Stimulated activated effector memory CD8-positive, alpha-beta T cell treated with anti-CD3 and anti-CD28 coated beads, Interleukin-12 subunit alpha, Interleukin-12 subunit beta, amount 100 ng/mL, for 72 hours (primary cell): ENCODE measurements at regions not wholly inside any gene's neighbourhood (a gene's known extent, or its start where the extent isn't known, plus 50 kb on each side); places are given as distances from the start of the nearest gene placed in this dataset.

Experiments used
- ATAC-seq: fragments of 150-1000 bp; cut with Tn5 transposase; 2 replicates; pipeline ENCODE4 v1.10.0; 2021
- DNase-seq, 2 donors: peaks; one replicate each; pipeline ENCODE4 v3.0.0; 2021 to 2022; ENCODE audit warnings: low spot score in 2 of 2
- H3K27ac Mint-ChIP-seq: one replicate; pipeline ENCODE4 v1.8.0; 2022; ENCODE audit warnings: mild to moderate bottlenecking, mixed read lengths
- H3K36me3 Mint-ChIP-seq: one replicate; pipeline ENCODE4 v1.8.0; 2022; ENCODE audit warnings: mild to moderate bottlenecking, mixed read lengths
- H3K4me1 Mint-ChIP-seq: one replicate; pipeline ENCODE4 v1.8.0; 2022; ENCODE audit warnings: mixed read lengths
- H3K4me3 Mint-ChIP-seq: one replicate; pipeline ENCODE4 v1.8.0; 2022; ENCODE audit warnings: mild to moderate bottlenecking, mixed read lengths
- H3K9me3 Mint-ChIP-seq: one replicate; pipeline ENCODE4 v1.8.0; 2022; ENCODE audit warnings: mixed read lengths

GRCh38 chr1:37399205-37399604 lies 75.2 kb upstream of the ZC3H12A start:
- ATAC-seq (no peak), DNase-seq (no peak)
- H3K4me1 Mint-ChIP-seq: no peaks in the 10 kb centered on the region
- no peaks in the 10 kb centered on the region for H3K9me3 Mint-ChIP-seq
- no peaks in the 10 kb centered on the region for H3K36me3 Mint-ChIP-seq
- no peak overlapping the region for H3K27ac Mint-ChIP-seq
- no peak overlapping the region for H3K4me3 Mint-ChIP-seq

DNA sequence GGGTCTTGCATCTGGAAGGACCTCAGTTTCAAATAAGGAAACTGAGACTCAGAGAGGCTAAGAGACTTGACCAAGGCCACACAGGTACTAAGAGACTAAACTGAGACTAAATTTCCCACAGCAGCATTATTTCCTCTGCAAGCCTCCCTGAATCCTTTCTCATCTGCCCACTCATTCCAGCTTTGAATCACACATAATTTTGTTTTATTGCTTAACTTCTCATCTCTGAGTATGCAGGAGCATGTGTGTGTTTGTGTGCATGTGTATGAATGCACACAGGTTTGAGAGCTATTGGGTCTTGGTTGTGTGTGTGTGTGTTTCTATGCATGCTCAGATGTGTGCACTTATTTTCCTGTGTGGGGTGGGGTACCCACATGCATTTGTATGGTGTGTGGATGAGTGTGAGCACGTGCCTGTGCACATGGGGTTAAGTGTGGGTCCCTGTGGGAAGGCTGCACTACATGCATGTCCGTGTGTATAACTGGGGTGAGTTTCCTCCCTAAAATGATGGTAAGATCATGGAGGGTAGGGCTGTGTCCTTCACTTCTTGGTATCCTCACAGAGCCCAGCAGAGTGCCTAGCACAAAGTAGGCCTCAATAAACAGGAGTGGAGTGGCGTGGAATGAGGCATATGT lies 74.4 kb upstream of the ZC3H12A start:
- Mint-ChIP-seq H3K27ac (no peak overlapping the region), H3K9me3 (no peaks in the 10 kb centered on the region), H3K36me3 (no peaks in the 10 kb centered on the region), H3K4me1 (no peaks in the 10 kb centered on the region), H3K4me3 (no peak overlapping the region)
- no peak for DNase-seq
- ATAC-seq: no peak

GRCh38 chr1:37400466-37401225 lies 73.7 kb upstream of the ZC3H12A start:
- Mint-ChIP-seq H3K4me3 (no peak overlapping the region), H3K27ac (no peak overlapping the region), H3K4me1 (no peaks in the 10 kb centered on the region), H3K9me3 (no peaks in the 10 kb centered on the region), H3K36me3 (no peaks in the 10 kb centered on the region)
- DNase-seq (no peak), ATAC-seq (no peak)

- Mint-ChIP-seq H3K27ac (no peak overlapping the region), H3K36me3 (no peaks in the 10 kb centered on the region), H3K4me3 (no peak overlapping the region), H3K9me3 (no peaks in the 10 kb centered on the region), H3K4me1 (no peaks in the 10 kb centered on the region)
- ATAC-seq (no peak), DNase-seq (no peak)
These were observed 71.2 kb upstream of the ZC3H12A start for GRCh38 chr1:37403166-37403565.

GRCh38 chr1:37404711-37405110 lies 69.7 kb upstream of the ZC3H12A start:
- Mint-ChIP-seq H3K36me3 (no peaks in the 10 kb centered on the region), H3K4me3 (no peak overlapping the region), H3K4me1 (no peaks in the 10 kb centered on the region), H3K9me3 (no peaks in the 10 kb centered on the region), H3K27ac (no peak overlapping the region)
- ATAC-seq (no peak), DNase-seq (no peak)

DNA sequence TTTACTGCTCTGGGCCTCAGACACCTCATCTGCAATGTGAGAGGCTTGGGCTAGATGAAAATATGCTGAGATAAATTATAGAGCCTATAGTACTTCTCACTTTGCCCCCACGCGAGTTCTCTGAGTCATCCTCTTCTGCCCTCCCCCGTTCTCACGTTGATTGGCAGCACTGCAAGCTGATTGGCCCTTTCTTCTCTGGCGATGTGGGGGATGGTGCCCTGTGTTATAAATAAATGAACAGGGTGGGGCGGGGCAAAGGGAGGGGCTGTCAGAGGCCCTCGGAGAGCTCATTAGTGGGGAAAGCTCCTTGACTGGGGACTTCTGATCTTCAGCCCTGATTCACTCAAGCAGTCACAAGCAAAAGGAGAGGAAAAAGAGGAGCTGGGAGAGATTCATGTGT lies 64.3 kb upstream of the ZC3H12A start:
- Mint-ChIP-seq H3K9me3 (no peaks in the 10 kb centered on the region), H3K4me1 (no peaks in the 10 kb centered on the region), H3K4me3 (no peak overlapping the region), H3K36me3 (no peaks in the 10 kb centered on the region), H3K27ac (no peak overlapping the region)
- ATAC-seq: peak; percentile 11
- no peak for DNase-seq

- Mint-ChIP-seq H3K27ac (no peak overlapping the region), H3K36me3 (no peaks in the 10 kb centered on the region), H3K4me1 (no peaks in the 10 kb centered on the region), H3K4me3 (no peak overlapping the region), H3K9me3 (no peaks in the 10 kb centered on the region)
- no peak for DNase-seq
- no peak for ATAC-seq
These were observed 63.6 kb upstream of the ZC3H12A start for GRCh38 chr1:37410815-37411214.

DNA sequence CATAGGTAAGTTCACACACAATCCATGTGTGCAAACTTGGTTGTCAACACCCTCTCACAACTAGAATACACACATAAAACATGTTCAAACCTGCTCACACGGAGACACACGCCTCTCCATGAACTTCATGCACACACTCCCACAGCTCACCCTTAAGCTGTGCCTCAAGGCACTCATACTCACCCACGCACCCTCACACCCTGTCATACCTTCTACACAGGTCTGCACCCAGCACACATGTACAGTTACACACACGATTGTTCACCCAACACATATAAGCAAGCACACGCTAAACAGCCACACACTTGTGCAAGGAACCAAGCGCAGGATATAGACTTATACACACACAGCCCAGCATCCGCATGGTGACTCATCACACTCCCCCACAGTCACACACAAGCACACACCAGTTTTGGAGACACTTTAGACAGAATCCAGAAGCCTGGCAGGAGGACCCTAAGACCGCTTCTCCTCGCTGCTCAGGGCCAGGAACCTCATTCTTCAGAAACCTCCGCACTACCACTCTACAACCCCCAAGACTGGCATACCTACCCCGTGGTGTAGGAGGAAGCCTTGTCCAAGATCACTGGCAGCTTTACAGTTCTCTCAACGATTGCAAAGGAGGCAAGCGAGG lies 58.7 kb upstream of the ZC3H12A start:
- no peaks in the 10 kb centered on the region for H3K9me3 Mint-ChIP-seq
- H3K36me3 Mint-ChIP-seq: no peaks in the 10 kb centered on the region
- ATAC-seq (no peak), DNase-seq (no peak)
- no peak overlapping the region for H3K4me3 Mint-ChIP-seq
- H3K4me1 Mint-ChIP-seq: no peaks in the 10 kb centered on the region
- no peak overlapping the region for H3K27ac Mint-ChIP-seq

DNA sequence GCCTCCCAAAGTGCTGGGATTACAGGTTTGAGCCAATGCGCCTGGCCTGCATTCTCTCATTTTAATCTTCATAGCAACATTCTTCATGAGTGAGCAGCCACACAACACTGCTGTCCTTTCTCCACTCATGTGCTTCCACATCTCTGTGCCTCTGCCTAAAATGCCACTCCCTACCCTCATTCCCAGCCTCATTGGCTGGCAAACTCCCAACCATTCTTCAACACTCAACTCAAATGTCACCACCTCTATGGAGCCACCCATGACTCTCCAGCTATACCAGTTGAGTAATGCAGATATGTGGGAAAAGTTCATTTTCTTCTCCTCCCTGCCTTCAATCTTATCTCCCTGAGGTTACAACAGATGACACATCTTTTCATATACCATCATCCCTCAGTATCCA lies 53.9 kb upstream of the ZC3H12A start:
- DNase-seq (no peak), ATAC-seq (no peak)
- Mint-ChIP-seq H3K9me3 (no peaks in the 10 kb centered on the region), H3K4me1 (peaks cover 6% of the 10 kb centered on the region), H3K27ac (no peak overlapping the region), H3K36me3 (no peaks in the 10 kb centered on the region), H3K4me3 (no peak overlapping the region)

GRCh38 chr1:37423810-37424209 lies 50.6 kb upstream of the ZC3H12A start:
- DNase-seq (no peak), ATAC-seq (no peak)
- Mint-ChIP-seq H3K27ac (no peak overlapping the region), H3K9me3 (no peaks in the 10 kb centered on the region), H3K4me1 (peaks cover 6% of the 10 kb centered on the region), H3K4me3 (no peak overlapping the region), H3K36me3 (no peaks in the 10 kb centered on the region)

GRCh38 chr1:37424523-37424922 lies 49.9 kb upstream of the ZC3H12A start:
- no peak for ATAC-seq
- Mint-ChIP-seq H3K27ac (no peak overlapping the region), H3K36me3 (no peaks in the 10 kb centered on the region), H3K9me3 (no peaks in the 10 kb centered on the region), H3K4me1 (peaks cover 6% of the 10 kb centered on the region), H3K4me3 (no peak overlapping the region)
- no peak for DNase-seq
